ENCODE measurements at regions not wholly inside any gene's neighbourhood (a gene's known extent, or its start where the extent isn't known, plus 50 kb on each side); places are given as distances from the start of the nearest gene placed in this dataset.
"Not testable (repeated sequence)": the region's sequence is repeated elsewhere in the genome, so short reads cannot be mapped to it uniquely, and the experiment has no call there.

- H3K4me1 ChIP-seq (ENCODE audit: insufficient read depth) = peaks cover 15% of the 10 kb centered on the region
- H3K9me3 ChIP-seq = no peaks in the 10 kb centered on the region
- 78 to 83% (median 81%) methylated on average over 8 of the region's 8 CpGs for WGBS, 3 donors
- TF ChIP-seq POLR2A (IDR thresholded peaks at IDR 0.05) = no peak
- TF ChIP-seq EP300 (IDR thresholded peaks at IDR 0.05) = no peak
- no peak for TF ChIP-seq CTCF (IDR thresholded peaks at IDR 0.05)
- intact Hi-C loops (cut with DNase I) = no loop called here
- DNase-seq = no peak
- peak overlapping the region in 1 of 2 donors; percentile 27 for H3K27ac ChIP-seq
- no peak overlapping the region for H3K4me3 ChIP-seq
- H3K27me3 ChIP-seq = no peaks in the 10 kb centered on the region
- no peaks in the 10 kb centered on the region for H3K36me3 ChIP-seq
These were observed 106.0 kb upstream of the SYT13 start for GRCh38 chr11:45392154-45392553.

GRCh38 chr11:45391168-45391850 is 105.2 kb upstream of the SYT13 start:
- no peak for TF ChIP-seq CTCF (IDR thresholded peaks at IDR 0.05)
- no peak for TF ChIP-seq POLR2A (IDR thresholded peaks at IDR 0.05)
- TF ChIP-seq EP300 (IDR thresholded peaks at IDR 0.05) = no peak
- Histone ChIP-seq H3K4me3 (no peak overlapping the region), H3K27ac (peak overlapping the region in 1 of 2 donors; percentile 27), H3K36me3 (no peaks in the 10 kb centered on the region), H3K4me1 (ENCODE audit: insufficient read depth) (peaks cover 15% of the 10 kb centered on the region), H3K9me3 (no peaks in the 10 kb centered on the region), H3K27me3 (no peaks in the 10 kb centered on the region)
- no peak for DNase-seq
- intact Hi-C loops (cut with DNase I) = no loop called here
- 25 to 46% (median 39%) methylated on average over 9 of the region's 9 CpGs for WGBS, 3 donors

- DNase-seq = no peak
- peaks cover 15% of the 10 kb centered on the region for H3K4me1 ChIP-seq (ENCODE audit: insufficient read depth)
- no peaks in the 10 kb centered on the region for H3K27me3 ChIP-seq
- intact Hi-C loops (cut with DNase I) = no loop called here
- no peaks in the 10 kb centered on the region for H3K36me3 ChIP-seq
- H3K4me3 ChIP-seq = no peak overlapping the region
- H3K9me3 ChIP-seq = no peaks in the 10 kb centered on the region
- no peak overlapping the region for H3K27ac ChIP-seq
- TF ChIP-seq POLR2A (IDR thresholded peaks at IDR 0.05) (no peak), CTCF (IDR thresholded peaks at IDR 0.05) (no peak), EP300 (IDR thresholded peaks at IDR 0.05) (no peak)
- WGBS, 3 donors = 80 to 82% (median 80%) methylated on average over 5 of the region's 5 CpGs
These were observed 104.3 kb upstream of the SYT13 start for GRCh38 chr11:45390407-45390806.

- no peaks in the 10 kb centered on the region for H3K27me3 ChIP-seq
- TF ChIP-seq POLR2A (IDR thresholded peaks at IDR 0.05) (no peak), CTCF (IDR thresholded peaks at IDR 0.05) (no peak), EP300 (IDR thresholded peaks at IDR 0.05) (no peak)
- H3K27ac ChIP-seq = no peak overlapping the region
- intact Hi-C loops (cut with DNase I) = loop anchor here in 1 of 4 donors (10.0 kb wide), 1 partner anchor 266 kb away; no protein-coding TSS in a partner anchor
- no peaks in the 10 kb centered on the region for H3K9me3 ChIP-seq
- no peaks in the 10 kb centered on the region for H3K36me3 ChIP-seq
- H3K4me3 ChIP-seq = no peak overlapping the region
- WGBS, 3 donors = 50 to 64% (median 50%) methylated on average over 1 of the region's 1 CpG
- DNase-seq = no peak
- peaks cover 16% of the 10 kb centered on the region for H3K4me1 ChIP-seq (ENCODE audit: insufficient read depth)
These were observed 102.3 kb upstream of the SYT13 start for GRCh38 chr11:45388472-45388871.

- H3K4me1 ChIP-seq (ENCODE audit: insufficient read depth) = peaks cover 20% of the 10 kb centered on the region
- H3K4me3 ChIP-seq, H3K36me3 ChIP-seq, H3K27ac ChIP-seq, H3K27me3 ChIP-seq, DNase-seq, H3K9me3 ChIP-seq: not testable (repeated sequence)
- intact Hi-C loops (cut with DNase I) = loop anchor here in 1 of 4 donors (10.0 kb wide), 1 partner anchor 267 kb away; no protein-coding TSS in a partner anchor
- 78 to 85% (median 83%) methylated on average over 2 of the region's 2 CpGs for WGBS, 3 donors
These were observed 101.7 kb upstream of the SYT13 start for GRCh38 chr11:45387885-45388284.
